Activated effector memory CD4-positive, alpha-beta T cell treated with anti-CD3 and anti-CD28 coated beads, Interleukin-2, amount 50 U/mL, for 16 hours (primary cell): ENCODE measurements at regions not wholly inside any gene's neighbourhood (a gene's known extent, or its start where the extent isn't known, plus 50 kb on each side); places are given as distances from the start of the nearest gene placed in this dataset.
"Not testable (repeated sequence)": the region's sequence is repeated elsewhere in the genome, so short reads cannot be mapped to it uniquely, and the experiment has no call there.

Source experiments
- DNase-seq: peaks from one replicate; pipeline ENCODE4 v3.0.0-alpha.2; 2020

- DNase-seq, result not testable (repeated sequence)
Measured at GRCh38 chr2:176578292-176578691, 309.1 kb downstream of the MTX2 start.

- DNase-seq, result no peak
Measured at GRCh38 chr2:176579608-176580007, 310.4 kb downstream of the MTX2 start.

DNA sequence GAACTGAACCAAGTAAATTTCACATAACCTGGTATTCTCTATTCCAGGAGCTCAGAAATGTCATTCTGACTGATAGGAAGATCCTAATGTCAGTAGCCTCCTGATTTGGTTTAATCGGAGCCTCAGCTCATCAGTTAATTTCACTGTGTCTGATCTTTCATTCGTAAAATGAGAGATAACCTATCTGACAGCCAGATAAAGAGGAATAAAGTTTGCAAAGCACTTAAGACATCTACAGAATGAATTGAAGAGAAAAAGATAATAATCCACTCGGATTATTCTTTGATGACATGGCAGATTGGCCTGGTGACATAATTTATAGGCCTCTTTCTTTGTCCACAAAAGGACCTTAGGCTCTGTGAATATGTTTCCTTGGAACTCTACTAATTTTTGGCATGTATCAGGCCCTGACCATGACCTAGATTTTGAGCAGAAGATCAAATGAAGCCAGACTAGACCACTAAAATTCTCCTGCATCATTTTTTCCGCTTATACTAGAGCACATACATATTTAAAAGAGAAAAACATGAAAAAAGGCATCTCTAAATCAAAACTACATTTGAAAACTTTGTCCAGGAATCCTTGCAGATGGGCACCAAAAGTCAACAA lies 312.4 kb downstream of the MTX2 start:
- no peak for DNase-seq

DNA sequence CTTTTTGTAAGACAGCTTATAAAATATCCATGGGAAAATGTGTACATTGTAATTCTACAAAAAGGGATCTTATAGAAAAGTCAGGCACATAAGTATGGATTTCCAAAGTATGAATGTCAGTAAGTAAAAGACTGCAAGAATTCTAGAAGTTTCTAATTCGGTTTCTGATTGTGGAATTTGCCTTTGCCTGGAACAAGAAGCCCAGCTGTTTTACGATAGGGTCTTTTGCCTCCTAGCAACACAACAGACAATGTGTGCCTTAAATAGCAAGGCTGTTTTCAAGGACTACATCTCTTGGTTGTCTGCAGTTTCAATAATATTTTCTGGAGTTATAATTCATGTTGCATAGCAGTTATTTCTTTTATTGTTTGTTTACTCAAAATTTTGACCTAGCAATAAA lies 312.9 kb downstream of the MTX2 start:
- no peak for DNase-seq

DNA sequence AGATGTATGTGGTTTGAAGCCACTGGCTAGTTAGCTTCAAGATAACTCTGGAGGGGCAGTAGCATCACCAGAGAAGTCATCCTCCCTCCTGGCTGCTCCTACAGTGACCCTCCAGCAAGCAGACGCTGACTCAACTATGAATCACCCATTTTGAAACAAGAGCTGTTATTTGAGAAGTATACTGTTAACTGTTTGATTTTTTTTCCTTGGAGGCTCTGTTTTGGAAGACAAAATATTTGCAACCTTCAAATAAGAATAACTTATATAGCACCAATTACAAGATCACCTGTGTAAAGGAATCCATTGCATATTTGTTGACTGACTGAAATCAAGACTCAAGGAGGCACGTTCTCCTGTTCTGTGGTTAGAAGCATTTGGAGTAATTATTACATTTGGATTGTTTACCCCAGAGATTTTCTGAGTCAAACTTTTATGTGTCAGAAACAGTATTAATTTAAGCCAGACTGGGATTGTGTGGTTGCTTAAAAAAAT lies 313.8 kb downstream of the MTX2 start:
- no peak for DNase-seq

DNA sequence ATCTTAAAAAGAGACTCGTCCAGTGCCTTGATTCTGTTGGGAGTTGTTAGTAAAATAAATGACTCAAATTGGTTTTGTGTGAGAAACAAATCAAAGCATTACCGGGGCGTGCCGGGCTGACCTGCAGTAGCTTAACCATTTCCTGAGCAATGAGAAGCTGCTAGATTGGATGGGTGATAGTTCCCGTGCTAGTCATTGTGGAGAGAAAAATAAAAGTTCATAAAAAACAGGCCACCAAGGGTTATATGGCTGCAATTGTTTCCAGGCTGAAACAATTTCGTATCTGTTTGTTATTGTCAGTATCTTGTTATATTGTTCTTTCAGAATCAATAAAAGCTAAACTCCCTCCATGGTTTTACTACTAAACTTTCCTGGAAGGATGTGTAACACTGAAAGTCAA lies 314.4 kb downstream of the MTX2 start:
- no peak for DNase-seq

GRCh38 chr2:176584333-176584732 lies 315.1 kb downstream of the MTX2 start:
- no peak for DNase-seq

GRCh38 chr2:176585291-176585690 lies 316.0 kb downstream of the MTX2 start:
- DNase-seq, result no peak

GRCh38 chr2:176585791-176586190 lies 316.5 kb downstream of the MTX2 start:
- DNase-seq, result no peak

- no peak for DNase-seq
Measured at GRCh38 chr2:176589287-176589686, 320.0 kb downstream of the MTX2 start.

DNA sequence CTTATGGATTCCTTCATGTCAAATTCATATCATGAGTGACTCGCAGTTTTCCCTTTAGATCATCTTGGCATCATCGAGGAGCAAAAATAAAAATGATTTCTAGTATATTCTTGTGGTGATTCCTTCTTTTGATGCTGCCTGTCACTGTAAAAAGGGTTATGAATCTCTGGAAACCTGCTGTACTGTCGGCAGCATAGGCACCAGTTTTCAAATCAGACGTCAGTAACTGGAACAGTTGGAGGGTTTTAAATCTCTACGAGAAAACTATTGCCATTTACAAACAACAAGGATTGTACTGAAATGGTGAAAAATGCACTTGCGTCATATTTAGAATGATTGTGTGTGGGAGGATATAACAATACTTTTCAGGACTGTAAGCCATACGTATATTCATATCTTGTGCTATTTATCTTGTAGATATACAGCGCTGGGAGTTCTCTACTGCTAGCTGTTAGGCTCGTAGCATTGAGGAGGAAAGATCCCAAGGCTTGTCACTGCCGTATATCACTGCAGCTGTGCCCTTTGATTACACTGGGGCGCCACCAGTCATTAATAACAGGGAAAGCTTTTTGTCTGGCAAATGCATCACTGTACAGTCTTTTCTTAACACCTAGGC lies 320.7 kb downstream of the MTX2 start:
- DNase-seq, result no peak

GRCh38 chr2:176592216-176592615 lies 323.0 kb downstream of the MTX2 start:
- DNase-seq, result no peak

DNA sequence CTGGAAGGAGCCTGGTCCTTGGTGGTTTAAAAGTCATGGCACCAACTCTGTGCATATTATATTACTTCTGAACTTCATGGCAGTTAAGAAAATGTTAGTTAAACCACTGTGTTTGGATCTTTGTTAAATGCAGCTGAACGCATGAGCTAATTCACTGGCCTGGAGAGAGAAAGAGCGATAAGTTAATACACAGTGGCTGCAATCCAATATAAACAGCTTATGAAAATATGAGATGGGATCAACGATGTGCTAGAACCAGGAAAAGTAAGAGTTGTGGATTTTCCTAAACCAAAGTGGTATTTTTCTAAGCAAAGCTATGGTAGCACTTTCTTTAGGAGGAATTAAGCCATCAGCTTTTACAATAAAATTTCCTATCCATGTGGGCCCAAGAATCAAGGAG lies 326.7 kb downstream of the MTX2 start:
- no peak for DNase-seq

DNA sequence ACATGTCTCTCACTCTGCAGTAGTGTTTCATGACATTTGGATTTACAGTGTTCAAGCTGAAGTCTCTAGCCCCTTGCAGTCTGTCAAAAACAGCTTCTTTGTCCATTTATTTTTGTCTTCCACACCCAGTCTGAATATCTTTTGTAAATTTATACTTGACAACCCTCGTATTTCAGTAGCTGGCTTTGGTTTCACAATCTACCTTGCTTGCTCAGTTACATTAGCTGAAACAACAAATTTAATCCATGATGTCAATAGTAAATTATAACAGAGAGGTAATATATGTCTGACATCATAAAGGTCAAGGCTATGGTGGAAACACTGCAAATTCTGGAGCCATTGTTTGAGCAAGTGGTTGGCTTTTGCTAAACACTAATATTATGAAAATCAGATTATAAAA lies 328.7 kb downstream of the MTX2 start:
- DNase-seq, result no peak

DNA sequence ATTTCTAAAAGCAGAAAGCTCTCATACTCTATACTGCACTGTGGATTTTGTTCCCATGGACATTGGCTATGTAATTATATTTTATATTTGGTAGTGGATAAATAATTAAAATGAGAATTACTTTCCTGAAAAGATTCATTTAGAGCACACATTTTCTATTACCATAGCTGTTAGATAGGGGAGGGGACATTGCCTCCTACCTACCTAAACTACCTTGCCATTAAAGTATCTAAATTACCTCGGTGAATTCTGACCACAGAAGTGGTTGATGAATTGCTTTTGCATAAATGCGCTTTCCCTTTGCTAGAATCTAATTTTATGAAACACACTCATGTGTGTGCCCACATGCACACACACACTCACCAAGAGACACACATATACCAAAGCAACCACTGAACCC lies 329.1 kb downstream of the MTX2 start:
- no peak for DNase-seq

DNA sequence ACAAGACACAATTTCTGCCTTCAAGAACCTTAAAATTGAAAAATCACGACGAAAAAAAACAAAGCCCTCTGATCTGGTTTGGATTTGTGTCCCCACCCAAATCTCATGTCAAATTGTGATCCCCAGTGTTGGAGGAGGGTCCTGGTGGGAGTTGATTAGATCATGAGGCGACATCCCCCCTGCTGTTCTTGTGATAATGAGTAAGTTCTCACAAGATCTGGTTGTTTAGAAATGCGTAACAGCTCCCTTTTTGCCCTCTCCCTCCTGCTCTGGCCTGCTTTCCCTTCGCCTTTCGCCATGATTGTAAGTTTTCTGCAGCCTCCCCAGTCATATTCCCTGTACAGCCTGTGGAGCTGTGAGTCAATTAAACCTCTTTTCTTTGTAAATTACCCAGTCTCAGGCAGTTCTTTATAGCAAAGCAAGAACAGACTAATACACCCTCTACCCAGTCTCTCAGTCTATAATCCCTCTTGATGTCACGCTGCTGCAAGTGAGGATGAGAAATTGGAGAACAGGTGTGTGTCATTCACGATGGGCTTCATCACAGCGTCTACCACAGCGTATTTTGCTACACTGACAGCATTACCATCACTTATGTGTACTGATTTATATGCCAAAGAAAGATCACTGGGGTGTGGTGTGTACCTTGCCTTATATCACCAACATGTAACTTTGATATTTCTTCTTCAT lies 330.7 kb downstream of the MTX2 start:
- DNase-seq, result no peak

- no peak for DNase-seq
Measured at GRCh38 chr2:176601066-176601465, 331.8 kb downstream of the MTX2 start.

DNA sequence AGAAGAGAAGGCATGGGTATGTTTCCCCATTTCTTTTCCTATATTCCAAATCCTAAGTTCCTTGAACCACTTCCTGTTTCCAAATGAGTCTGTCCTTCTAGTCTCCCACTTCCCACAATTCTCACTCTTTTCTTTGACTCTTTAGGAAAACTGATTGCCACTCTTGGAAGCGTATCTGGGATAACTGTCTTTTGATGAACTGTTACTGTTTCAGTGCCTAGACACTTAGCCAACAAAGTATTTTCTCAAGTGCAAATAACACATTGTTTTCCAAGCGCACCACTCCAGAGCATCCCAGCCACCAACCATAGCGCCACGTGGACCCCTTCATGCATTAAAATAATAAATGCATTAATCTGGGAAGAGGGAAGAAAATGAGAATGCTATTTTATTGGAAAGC lies 342.8 kb downstream of the MTX2 start:
- DNase-seq, result no peak

DNA sequence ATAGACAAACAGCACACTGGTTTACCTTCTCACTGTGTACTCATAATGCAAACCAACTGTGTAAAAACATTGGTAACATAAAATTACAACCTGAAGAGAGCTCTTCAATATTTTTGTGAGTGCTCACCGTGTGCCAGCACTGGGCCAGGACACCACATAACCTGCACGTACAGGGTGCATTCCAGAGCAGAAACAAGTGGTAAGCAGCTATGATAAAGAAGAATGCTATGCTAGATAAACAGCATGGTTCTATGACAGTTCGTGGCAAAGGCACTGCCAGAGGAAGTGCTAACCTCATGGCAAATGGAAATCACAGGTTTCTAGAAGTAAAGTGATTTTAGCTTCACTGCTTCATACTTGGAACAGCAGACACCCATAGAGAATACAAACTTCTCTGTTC lies 343.5 kb downstream of the MTX2 start:
- no peak for DNase-seq

DNA sequence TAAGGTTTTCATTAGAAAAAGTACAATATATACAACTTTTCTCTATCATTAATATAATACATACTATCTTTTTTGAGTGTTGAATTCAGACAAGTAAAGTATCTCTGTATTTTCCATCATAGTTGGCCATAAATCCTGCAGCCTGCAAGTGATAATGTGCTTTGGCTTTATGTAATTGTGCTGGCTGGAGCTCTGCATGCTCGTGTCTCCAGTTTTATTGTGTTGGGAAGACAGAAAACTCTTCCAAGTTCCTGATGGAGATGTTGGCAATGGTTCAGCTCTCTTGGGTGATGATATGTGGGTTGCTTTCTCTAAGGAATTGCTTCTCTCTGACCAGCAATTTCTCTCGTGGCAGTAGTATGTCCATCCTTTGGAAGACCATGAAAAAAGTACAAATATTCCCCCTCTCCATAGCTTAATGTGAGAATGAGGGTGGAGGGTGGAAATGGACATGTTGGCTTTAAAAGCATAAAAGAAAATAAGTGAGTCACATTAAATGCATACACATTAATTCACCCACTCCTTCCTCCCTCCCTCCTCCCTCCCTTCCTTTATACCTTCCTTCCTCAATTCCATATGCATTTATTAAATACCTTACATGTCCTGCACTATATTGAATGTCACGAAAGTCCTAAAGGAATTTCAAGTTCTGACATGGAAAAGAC lies 344.2 kb downstream of the MTX2 start:
- DNase-seq, result no peak

DNA sequence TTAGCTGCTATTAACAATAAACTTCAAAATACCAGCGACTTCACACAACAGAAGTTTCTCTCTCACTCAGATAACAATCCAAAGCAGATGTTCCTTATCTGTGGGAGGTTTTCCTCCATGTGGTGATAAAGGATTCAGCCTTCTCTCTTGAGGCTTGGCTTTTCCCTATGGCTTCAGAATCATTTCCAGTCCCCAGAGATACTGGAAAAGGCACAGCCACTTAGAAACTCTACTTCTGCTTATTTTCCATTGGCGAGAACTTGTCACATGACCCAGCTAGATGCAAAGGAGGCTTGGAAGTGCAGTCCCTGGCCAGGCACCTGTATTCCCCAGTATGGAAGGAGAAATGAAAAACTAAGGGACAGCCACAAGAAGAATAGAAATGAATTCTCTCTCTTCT lies 344.8 kb downstream of the MTX2 start:
- DNase-seq, result no peak

- DNase-seq, result no peak
Measured at GRCh38 chr2:176614930-176615329, 345.7 kb downstream of the MTX2 start.

- DNase-seq, result no peak
Measured at GRCh38 chr2:176619504-176619903, 350.3 kb downstream of the MTX2 start.

- DNase-seq, result no peak
Measured at GRCh38 chr2:176621350-176621749, 352.1 kb downstream of the MTX2 start.
